SH-SY5Y (cell line): ENCODE measurements at regions not wholly inside any gene's neighbourhood (a gene's known extent, or its start where the extent isn't known, plus 50 kb on each side); places are given as distances from the start of the nearest gene placed in this dataset.

Experiments
- GATA2 ChIP-seq: IDR thresholded peaks from 2 replicates; pipeline ENCODE4 v1.6.1; 2011; ENCODE audit warnings: mild to moderate bottlenecking, low read depth, low read length
- GATA3 ChIP-seq: IDR thresholded peaks from 2 replicates; pipeline ENCODE4 v1.6.1; 2011; ENCODE audit warnings: low read depth, mild to moderate bottlenecking, low read length, moderate library complexity

- TF ChIP-seq GATA3, result no peak
- TF ChIP-seq GATA2, result no peak
Observed at GRCh38 chr10:44166441-44166840, 218.5 kb downstream of the CXCL12 start.
